HG02840 (cell line): ENCODE measurements at regions not wholly inside any gene's neighbourhood (a gene's known extent, or its start where the extent isn't known, plus 50 kb on each side); places are given as distances from the start of the nearest gene placed in this dataset.

Source experiments
- ATAC-seq: cut with Tn5 transposase; IDR thresholded peaks from one replicate; pipeline ENCODE4 v1.9.1; 2021; ENCODE audit warnings: mild to moderate bottlenecking, moderate library complexity, moderate number of reproducible peaks; ENCODE audit not compliant: unreplicated experiment, low FRiP score

DNA sequence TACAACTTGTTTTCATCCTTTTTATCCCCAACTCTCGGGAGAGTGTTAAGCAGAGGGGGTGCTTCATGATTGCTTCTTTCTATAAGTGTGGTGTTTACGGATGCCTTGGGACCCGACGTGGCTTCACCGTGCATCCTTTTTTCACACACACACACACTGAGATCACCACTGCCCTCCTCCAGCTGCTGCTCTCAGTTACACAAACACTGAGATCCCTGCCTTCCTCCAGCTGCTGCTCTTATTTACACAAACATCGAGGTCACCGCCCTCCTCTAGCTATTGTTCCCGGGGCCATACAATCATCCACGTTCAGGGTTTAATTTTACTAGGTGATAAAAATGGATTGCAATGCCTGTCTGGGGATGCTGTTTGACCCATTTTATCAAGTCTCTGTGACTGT, 155.4 kb upstream of the FAM9B start:
- ATAC-seq, result no peak

DNA sequence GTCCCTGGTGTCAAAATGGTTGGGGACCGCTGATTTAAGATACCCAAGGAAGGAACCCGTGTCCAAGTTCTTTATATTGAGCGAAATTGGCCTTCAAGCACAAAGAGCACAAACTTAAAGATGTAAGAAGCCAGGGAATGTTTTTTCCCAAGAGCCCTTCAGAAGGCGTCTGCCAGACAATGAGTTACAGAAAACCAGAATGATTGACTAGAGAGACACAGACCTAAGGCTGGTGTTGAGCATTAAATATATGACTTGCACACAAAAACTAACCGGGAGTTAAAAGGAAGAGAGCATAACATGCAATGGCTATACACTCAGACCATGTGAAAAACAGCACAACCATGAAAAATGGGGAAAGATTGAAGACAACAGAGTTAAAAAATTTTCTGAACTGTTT, 157.5 kb upstream of the FAM9B start:
- ATAC-seq, result no peak

DNA sequence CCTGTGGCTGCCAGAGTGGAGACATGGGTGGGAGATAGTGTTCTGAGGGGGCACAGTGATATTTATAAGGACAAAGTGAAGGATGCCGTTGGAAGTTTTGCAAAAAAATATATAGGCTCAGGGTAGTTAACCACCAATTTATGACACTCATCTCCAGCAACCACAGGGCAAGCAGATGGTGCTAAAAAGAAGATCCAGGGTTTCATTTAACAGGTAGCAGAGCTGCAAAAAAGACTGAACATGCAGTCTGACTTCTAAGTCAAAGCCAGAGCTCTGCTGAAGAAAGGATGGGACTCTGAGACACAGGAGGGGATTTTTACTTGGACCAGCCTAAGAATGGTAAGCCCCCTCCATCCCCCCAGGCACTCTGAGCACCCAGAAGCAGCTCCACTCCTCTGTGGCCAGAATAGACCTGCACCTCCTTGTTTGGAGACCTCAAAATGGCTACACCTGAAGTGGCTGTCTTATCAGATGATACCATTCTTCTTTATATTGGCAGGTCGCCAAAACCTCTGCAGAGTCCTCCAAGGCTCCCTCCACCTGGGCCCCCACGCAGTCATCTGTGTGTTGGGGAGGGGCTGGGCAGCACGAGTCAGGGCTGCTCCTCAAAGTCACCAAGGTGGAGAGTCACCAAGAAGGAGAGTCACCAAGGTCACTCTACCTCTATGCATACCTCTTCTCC, 161.4 kb upstream of the FAM9B start:
- no peak for ATAC-seq

DNA sequence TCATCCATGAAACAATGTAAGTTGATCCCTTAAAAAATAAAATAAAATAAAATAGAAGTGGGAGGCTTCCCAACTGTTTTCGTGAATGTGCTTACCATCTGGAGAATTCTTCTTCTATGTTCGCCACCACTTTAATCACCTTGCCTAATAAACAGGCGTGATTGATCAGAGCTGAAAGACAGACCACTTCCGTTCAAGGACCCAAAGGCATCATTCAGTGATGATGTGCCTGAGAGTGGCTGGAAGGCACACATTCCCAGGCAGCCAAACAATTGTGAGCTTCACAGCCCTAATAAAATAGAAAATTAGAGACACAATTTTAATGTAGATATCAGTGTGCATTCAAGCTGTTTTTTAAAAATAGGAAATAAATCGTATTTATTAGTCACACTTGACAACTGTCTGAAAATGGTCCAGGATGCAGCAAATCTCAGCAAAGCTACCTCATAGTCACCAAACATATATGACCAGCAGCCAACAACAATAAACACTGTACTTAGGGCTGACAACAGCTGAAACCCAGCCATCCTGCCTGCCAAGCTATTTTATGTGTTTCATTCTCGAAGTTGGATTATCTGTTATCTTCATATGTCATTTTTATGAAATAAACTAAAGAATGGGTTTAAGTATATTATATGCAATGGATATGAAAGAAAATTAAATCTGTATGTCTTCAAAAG, 163.2 kb upstream of the FAM9B start:
- ATAC-seq, result no peak

DNA sequence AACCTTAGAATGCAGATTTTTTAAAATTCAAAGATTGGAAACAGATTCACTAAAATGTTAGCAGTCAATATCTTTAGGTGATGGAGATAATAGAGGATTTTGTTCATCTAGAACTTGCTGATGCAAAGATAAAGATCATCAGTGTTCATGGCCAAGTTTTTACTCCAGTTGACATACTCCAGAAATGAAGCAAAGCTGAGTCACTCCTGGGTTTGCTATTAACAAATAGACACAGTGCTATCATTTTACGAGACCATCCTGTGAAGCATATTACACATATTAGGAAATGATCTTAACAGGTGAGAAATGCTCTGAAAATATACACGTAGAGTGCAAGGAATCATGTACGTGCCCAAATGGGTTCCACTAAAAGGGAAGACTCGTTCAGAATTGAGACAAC, 170.6 kb upstream of the FAM9B start:
- ATAC-seq, result no peak

DNA sequence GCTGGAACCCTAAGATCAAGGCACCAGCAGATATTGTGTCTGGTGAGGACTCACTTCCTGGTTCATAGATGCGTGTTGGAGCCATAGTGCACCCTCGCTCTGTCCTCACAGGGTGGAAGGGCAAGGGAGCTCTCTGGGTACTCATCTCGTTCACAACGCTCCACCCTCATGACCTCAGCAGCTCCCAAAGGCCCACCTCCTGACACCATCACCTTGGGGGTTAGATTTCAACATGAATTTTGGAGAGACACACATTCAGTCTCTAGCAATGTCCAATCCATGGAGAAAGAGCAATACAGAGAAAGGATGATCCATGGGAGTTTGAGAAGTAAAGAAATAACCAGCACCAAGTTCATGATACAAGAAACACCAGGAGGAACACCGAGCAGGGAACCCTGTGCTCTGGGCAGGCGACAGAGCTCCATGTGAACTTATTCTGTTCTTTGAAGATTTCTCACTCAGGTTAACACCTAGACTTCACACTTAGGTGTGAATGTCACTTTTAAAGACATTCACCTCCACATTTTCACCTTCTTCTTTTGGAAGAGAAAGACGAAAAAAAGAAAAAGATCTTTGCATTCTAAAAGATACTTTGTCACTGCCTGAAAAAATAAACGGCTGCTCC, 171.8 kb upstream of the FAM9B start:
- no peak for ATAC-seq

DNA sequence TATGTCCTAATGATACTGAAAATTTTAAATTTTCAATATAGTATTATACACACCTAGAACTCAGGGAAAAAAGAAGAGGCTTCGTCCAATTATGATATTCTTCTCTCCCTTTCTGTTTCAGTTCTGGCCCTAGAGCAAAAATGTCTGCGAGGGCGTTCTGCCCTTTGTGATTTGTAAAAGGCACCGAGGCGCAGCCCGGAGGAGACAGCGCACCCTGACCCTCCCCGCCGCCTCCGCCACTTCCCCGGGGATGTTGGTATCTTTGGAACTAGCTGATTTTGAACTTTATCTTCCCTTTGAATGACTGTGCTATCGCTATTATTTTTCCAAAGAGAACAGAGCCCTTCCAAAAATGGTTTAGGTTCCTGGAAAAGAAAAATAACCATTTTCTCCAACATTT, 173.2 kb upstream of the FAM9B start:
- no peak for ATAC-seq

DNA sequence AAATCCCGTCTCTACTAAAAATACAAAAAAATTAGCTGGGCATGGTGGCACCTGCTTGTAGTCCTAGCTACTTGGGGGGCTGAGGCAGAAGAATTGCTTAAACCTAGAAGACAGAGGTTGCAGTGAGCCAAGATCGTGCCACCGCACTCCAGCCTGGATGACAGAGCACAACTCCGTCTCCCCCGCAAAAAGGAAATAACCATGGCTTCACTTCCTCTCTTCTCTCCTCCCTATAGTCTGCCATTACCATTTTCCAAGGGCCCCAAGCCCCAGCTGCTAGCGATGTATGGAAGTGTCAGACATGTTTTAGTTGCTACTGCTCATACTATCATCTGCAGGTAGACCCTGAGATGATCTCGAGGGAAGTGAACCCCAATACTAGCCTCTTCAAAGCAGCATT, 177.3 kb upstream of the FAM9B start:
- no peak for ATAC-seq

DNA sequence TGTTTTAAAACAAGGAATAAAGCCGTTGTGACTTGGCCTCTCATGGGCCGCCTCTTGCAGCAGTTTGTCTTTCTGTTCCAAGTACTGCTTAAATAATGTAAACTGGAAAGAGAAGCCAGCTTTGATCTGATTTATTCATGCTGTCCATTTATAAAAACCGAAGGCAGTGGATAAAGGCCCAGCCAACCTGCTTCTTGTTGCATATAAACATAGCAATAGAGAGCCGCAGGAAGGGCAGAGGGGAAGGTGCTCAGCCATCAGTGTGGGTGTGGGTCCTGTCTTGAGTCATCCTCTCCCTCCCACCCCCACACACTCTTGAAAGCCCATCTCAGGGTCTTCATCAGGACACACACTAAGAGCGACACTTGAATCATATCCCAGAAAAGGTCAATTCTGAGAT, 187.9 kb upstream of the FAM9B start:
- ATAC-seq, result no peak

DNA sequence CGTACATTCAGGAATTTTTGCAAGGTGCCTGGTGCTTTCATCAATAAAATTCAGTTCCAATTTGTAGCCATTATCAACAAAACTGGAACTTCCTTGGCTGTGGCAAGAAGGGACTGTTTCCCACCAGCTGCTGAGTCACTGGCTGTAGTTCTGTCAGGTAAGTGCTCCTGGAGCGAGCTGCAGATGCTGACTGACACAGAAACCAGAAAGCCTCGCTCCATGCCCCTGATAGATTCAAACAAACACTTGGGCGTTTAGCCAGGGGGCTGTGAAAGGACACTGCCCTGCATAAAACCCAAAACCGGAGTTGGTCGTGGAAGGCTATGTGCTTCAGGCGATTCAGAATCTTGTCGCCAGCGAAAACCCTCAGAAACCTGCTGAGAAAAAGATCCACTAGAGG, 188.4 kb upstream of the FAM9B start:
- ATAC-seq, result no peak

DNA sequence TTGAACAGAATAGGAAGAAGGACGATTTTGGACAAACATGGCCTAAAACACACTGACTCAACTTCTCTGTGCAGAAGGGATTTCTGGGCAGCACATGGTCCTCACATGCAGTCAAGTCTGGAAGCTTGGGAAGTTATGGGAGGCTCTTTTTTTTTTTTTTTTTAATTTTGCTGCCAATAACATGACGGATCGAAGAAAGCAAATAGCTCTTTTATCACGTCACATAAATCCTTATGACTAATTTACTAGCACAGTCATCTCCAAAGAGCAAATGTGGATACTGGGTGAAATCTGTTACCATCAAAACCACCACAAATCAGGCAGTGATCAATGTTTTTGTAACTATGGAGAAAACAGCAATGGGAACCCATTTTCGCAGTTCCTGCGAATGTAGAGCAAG, 193.3 kb upstream of the FAM9B start:
- no peak for ATAC-seq

DNA sequence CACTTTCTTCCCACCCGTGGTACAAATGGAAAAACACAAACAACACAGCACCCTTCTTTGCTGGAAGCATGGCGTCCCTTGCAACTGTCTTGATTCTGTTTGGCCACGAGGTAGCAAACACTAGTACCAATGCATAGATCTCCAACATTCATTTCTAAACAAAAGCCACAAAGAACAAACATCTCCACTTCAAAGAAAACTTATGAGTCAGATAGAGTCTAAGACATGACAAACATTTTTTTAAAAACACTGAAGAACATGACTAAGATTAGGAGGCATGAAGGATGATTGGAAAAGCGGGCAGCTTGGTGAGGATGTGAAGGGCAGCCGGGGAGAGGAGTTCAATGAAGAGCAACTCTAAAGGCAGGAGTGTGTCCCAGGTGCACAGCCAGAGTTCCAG, 197.6 kb upstream of the FAM9B start:
- ATAC-seq, result no peak

DNA sequence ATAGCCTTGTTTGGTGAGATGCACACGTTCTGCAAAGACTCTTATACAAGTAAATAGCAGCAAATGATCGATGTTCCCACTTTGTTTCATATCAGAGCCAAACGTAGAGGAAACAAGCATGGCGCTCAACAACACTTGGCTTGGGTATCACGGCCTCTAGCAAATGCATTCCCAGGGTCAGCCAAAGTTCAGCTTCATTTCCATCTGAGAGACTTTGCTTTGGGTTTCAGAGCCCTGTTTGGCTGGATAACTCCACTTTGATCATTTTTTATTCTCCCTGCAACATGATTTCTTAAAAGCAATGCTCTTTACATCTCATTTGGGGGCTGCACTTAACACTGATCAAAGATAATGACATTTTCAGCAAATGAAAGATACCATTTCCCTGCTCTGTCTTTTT, 199.2 kb upstream of the FAM9B start:
- ATAC-seq, result no peak

DNA sequence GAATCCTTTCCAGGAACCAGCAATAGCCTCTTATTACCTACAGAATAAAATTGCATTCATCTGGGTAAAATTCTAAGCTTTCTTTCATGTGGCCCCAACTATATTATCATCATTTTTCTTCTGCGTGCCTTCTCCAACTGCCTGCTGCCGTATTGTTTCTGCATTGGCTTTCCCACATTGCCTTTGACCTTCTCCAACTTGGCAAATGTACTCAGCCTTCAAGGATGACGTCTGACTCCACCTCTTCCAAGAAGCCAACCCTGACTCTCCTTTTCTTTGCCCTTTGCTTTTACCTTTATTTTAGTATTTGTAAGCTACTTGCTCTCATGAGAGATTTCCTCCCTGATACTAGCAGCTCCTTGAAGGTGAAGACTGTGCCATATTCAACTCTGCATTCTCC, 200.4 kb upstream of the FAM9B start:
- no peak for ATAC-seq

DNA sequence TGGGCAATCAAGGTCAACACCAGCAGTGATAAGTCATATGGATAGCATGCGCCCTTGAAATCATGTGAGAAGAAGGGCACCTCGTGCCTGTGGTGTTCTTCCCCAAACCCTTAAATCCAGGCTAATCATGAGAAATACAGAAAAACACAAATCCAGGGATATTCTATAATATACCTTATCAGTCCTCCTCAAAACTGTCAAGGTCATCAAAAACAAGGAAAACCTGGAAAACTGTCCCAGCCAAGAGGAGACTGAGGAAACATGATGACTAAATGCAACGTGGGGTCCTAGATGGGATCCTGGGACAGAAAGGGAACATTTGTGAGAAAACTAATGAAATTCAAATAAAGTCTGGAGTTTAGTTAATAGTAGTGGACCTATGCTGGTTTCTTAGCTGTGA, 201.8 kb upstream of the FAM9B start:
- ATAC-seq, result no peak

DNA sequence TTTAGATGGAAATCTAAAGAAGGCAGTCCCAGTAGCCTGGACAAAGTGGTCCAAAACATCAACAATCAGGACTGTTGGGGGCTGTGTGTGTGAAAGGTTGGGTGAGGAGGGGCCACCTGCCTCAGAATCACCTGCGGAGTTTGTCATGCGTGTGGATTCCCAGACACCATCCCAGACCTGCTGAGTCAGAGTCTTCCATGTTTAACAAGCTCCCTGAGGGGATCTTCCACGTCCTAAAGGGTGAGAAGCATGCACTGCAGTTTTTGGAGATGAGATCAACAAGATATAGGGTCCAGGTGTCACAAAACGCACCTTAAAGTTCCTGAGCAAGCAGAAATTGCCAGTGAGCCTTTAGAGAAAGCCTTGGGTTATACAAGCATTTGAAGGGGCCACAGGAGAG, 207.0 kb upstream of the FAM9B start:
- ATAC-seq, result no peak

DNA sequence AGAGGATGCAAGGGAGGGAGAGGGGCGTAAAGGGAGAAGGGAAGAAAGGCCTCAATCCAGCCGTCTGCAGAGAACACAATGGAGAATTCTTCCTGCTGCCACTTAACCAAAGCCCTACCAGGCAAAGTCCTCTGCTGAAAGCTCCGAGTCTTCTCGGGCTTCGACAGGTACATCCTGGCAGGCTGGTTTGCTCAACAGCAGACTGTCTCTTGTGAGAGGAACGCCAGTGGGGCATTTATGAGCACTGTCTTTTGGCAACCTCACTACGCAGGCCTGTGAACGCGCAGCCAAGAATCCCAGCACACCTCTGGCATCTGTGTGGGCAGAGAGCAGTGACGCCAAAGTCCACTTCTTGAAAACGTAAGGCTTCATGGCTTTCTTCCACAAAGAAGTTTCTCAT, 207.5 kb upstream of the FAM9B start:
- no peak for ATAC-seq

DNA sequence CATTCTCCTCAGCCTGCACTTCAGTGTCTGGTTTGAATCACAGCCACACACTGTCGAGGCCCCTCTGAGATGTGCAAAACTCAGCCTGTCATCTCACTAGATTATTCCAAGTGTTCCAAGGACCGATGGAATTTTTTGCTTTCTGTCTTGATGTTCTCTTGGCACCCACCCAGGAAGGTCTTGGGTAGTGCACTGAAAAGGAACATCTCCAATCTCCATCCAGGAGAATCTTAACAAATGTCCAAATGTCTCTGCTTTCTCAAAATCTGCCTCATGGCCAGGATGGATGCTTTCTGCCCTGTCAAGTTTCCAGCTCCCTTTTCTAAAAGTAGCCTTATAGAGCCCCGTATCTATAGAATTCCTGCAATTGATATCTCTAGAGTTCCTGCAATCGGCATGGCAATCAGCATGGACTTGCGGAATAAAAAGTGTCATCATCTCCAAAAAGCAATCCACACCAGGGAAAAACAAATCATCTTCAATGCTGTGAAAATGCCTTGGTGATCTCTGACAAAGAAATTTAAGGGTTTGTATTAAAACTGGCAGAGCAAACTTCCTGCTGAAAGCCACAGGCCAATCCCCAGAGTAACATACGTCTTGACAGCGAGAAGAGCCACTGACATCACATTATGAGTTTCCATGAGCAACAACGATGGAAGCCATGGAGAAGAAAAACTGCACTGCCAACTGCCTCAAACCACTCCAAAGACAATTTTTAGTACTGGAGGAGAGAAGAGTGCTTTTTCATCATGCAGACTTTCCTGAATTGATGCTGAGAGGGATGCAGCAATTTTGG, 215.3 kb upstream of the FAM9B start:
- no peak for ATAC-seq

DNA sequence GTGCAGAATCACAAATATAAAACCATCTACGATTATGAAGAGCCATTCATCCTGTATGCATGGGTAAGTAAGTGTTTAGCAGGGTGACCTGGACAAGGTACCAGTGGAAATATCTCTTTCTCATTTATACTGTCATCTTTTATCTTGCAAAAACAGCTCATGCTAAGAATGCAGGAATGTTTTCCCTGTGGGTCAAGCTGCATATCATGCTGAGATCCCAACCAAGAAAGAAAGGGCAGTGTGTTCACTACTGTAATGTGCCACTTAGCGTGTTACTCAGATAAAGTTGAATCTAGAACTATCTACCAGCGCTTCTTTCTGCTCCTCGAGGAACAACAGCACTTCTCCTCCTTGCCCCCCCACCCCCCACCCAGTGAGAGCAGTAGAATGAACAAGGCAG, 212.7 kb upstream of the TBL1X start:
- no peak for ATAC-seq

DNA sequence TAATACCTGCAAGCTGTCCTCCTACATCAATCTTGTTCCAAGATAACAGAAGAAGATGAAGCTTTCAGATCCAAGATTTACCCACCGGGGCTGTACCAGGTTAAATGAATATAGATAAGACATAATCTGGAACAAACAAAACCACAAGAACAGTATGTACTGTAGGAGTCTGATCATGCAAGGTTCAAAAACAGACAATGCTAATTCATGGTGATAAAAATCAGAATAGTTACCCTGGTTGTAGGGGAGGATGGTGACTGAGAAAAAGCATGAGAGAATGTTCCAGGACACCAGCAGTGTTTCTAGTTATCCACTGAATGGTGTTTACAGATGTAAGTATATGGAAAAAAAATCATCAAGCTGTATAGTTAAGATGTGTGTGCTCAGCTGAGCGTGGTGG, 211.6 kb upstream of the TBL1X start:
- ATAC-seq, result no peak

DNA sequence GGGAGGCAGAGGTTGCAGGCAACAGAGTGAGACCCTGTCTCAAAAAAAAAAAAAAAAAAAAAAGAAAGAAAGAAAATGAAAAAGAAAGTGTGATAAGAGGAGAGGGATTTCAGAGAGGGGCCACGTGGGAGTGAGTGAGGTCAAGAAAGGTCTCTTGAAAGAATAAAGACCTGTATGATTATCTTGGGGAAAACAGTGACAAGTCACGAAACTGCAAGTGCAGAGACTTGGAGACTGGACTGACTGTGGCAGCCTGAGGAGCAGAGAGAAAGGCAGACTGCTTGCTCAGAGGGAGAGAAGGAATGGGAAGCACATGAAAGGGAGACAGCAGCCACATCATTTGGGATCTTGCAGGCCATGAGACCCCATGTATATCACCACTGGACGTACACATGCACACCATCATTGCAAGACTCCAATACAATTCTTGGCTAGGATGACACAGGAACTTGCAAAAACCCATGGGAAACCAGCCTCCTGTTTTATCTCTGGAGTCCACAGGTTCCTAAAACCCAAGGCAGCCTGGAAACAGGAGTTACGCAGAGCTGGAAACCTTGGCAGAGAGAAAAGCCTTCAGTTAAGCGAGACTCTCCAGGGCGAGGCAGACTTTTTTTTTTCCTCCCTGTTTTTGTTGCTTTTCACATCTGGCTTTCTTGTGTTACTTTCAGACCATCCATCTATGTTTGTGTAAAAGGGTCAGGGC, 207.0 kb upstream of the TBL1X start:
- ATAC-seq, result no peak
